ENCODE measurements at regions not wholly inside any gene's neighbourhood (a gene's known extent, or its start where the extent isn't known, plus 50 kb on each side); places are given as distances from the start of the nearest gene placed in this dataset.

DNA sequence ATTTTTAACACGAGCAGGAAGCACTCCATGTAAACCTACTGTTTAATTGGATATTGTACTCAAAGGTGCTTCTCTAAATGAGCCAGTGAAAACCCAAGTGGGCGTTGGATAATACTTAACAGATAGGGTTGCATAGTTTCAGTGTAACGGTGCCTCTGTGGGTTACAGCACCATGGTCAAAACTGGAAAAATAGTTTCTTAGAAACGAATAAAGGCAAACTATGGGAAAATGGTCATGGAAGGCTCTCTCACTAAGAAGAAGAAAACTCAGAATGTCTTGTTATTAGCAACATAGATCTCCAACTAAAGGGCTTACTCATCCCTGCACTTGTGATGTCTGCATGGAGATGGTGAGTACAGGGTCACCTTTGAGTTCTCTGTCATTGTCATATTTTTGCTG, 59.1 kb upstream of the NEDD9 start:
- no peak overlapping the region for H3K4me3 ChIP-seq (replicated peaks in 1 of 3; ENCODE audit: insufficient read depth in 1 of 3, low read depth in 2 of 3, low read length in 3 of 3)
- WGBS (ENCODE audit: low lambda C conversion rate): 92% methylated on average over 4 of the region's 4 CpGs
- peaks cover 14% of the 10 kb centered on the region for H3K9me3 ChIP-seq (ENCODE audit: low read length)
- no peak for ATAC-seq
- H3K36me3 ChIP-seq (replicated peaks in 1 of 2; ENCODE audit: control insufficient read depth in 1 of 2, insufficient read depth in 2 of 2, low read length in 2 of 2): no peaks in the 10 kb centered on the region
- DNase-seq (ENCODE audit: low spot score): no peak
- H3K4me1 ChIP-seq (ENCODE audit: insufficient read depth, low read length): peaks cover 24% of the 10 kb centered on the region
- intact Hi-C loops (cut with micrococcal nuclease; ENCODE audit: unreplicated experiment) (no loop called here), in situ Hi-C loops (cut with HindIII; ENCODE audit: extremely low pct_ligation_motif_present, low pct_unique_long_range_greater_than_20kb) (no loop called here)
- TF ChIP-seq TCF12 (IDR thresholded peaks at IDR 0.05) (no peak), TCF12 (CRISPR knock-in tag; IDR thresholded peaks at IDR 0.05) (no peak), HCFC1 (IDR thresholded peaks at IDR 0.05; ENCODE audit: low read depth, low read length) (no peak)
- H3K27ac ChIP-seq (ENCODE audit: extremely low read length, insufficient read depth, low read length): no peak overlapping the region
- no peaks in the 10 kb centered on the region for H4K20me1 ChIP-seq (ENCODE audit: insufficient read depth, low read length)
- no peak overlapping the region for H3K9ac ChIP-seq (ENCODE audit: insufficient read depth, low read depth, low read length)
- ChIA-PET POLR2A (no interaction called here), CTCF (ENCODE audit: low intra/inter-chr PET ratio, low total read pairs) (no interaction called here)
- H3K4me2 ChIP-seq (ENCODE audit: low read depth, low read length): no peak overlapping the region
- no peaks in the 10 kb centered on the region for H3K27me3 ChIP-seq (ENCODE audit: control insufficient read depth in 1 of 2, insufficient read depth in 2 of 2, low read length in 2 of 2)
- BruUV-seq (replicated peaks): no TSS peak
- H3K79me2 ChIP-seq (ENCODE audit: insufficient read depth, low read length): no peaks in the 10 kb centered on the region
- H2AFZ ChIP-seq (ENCODE audit: low read length): no peak overlapping the region
- no peak for FAIRE-seq

DNA sequence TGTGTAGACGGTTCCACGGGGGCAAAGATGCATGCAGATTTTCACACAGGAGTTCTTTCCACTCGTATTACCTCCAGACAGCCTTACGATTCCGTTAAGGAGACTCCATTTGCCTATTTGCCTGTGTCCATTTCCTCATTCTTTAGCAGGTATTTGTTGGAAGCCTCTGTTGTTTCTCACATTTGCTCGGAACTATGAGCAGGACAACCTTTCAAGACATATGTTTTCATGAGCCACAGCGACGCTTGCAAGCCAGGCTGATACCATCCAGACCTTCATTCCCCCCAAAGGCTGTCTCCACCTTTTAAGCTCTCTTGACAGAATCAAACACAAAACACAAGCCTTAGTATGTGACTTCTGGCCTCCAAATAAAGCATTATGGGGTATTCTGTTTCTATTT, 57.6 kb upstream of the NEDD9 start:
- ChIA-PET POLR2A (interaction anchor here (1.2 kb wide), 1 partner anchor 10 kb away, joined by 4 read pairs; no protein-coding TSS in a partner anchor), CTCF (ENCODE audit: low intra/inter-chr PET ratio, low total read pairs) (no interaction called here)
- intact Hi-C loops (cut with micrococcal nuclease; ENCODE audit: unreplicated experiment) (no loop called here), in situ Hi-C loops (cut with HindIII; ENCODE audit: extremely low pct_ligation_motif_present, low pct_unique_long_range_greater_than_20kb) (no loop called here)
- BruUV-seq (replicated peaks): no TSS peak
- ATAC-seq (no peak), DNase-seq (ENCODE audit: low spot score) (no peak), FAIRE-seq (no peak)
- Histone ChIP-seq H4K20me1 (ENCODE audit: insufficient read depth, low read length) (no peaks in the 10 kb centered on the region), H3K27me3 (ENCODE audit: control insufficient read depth in 1 of 2, insufficient read depth in 2 of 2, low read length in 2 of 2) (no peaks in the 10 kb centered on the region), H3K36me3 (replicated peaks in 1 of 2; ENCODE audit: control insufficient read depth in 1 of 2, insufficient read depth in 2 of 2, low read length in 2 of 2) (no peaks in the 10 kb centered on the region), H3K4me3 (replicated peaks in 1 of 3; ENCODE audit: insufficient read depth in 1 of 3, low read depth in 2 of 3, low read length in 3 of 3) (no peak overlapping the region), H3K4me2 (ENCODE audit: low read depth, low read length) (no peak overlapping the region), H3K9ac (ENCODE audit: insufficient read depth, low read depth, low read length) (no peak overlapping the region), H2AFZ (ENCODE audit: low read length) (no peak overlapping the region), H3K4me1 (ENCODE audit: insufficient read depth, low read length) (peaks cover 19% of the 10 kb centered on the region), H3K9me3 (ENCODE audit: low read length) (no peaks in the 10 kb centered on the region), H3K79me2 (ENCODE audit: insufficient read depth, low read length) (no peaks in the 10 kb centered on the region), H3K27ac (ENCODE audit: extremely low read length, insufficient read depth, low read length) (no peak overlapping the region)
- TF ChIP-seq, protein P1, sequence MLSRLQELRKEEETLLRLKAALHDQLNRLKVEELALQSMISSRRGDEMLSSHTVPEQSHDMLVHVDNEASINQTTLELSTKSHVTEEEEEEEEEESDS (CRISPR knock-in tag; IDR thresholded peaks at IDR 0.05; ENCODE audit: borderline replicate concordance): no peak
- TF ChIP-seq, protein P2, sequence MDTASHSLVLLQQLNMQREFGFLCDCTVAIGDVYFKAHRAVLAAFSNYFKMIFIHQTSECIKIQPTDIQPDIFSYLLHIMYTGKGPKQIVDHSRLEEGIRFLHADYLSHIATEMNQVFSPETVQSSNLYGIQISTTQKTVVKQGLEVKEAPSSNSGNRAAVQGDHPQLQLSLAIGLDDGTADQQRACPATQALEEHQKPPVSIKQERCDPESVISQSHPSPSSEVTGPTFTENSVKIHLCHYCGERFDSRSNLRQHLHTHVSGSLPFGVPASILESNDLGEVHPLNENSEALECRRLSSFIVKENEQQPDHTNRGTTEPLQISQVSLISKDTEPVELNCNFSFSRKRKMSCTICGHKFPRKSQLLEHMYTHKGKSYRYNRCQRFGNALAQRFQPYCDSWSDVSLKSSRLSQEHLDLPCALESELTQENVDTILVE (CRISPR knock-in tag; IDR thresholded peaks at IDR 0.05): no peak
- no peak for TF ChIP-seq FOXK2 (IDR thresholded peaks at IDR 0.05)
- TF ChIP-seq ZNF75D (CRISPR knock-in tag; IDR thresholded peaks at IDR 0.05; ENCODE audit: borderline replicate concordance): no peak
- no peak for TF ChIP-seq NFE2L1 (CRISPR knock-in tag; IDR thresholded peaks at IDR 0.05; ENCODE audit: borderline replicate concordance)
- TF ChIP-seq, protein P3, sequence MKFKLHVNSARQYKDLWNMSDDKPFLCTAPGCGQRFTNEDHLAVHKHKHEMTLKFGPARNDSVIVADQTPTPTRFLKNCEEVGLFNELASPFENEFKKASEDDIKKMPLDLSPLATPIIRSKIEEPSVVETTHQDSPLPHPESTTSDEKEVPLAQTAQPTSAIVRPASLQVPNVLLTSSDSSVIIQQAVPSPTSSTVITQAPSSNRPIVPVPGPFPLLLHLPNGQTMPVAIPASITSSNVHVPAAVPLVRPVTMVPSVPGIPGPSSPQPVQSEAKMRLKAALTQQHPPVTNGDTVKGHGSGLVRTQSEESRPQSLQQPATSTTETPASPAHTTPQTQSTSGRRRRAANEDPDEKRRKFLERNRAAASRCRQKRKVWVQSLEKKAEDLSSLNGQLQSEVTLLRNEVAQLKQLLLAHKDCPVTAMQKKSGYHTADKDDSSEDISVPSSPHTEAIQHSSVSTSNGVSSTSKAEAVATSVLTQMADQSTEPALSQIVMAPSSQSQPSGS (CRISPR knock-in tag; IDR thresholded peaks at IDR 0.05): no peak
- TF ChIP-seq ZNF761 (CRISPR knock-in tag; conservative IDR thresholded peaks at IDR 0.05): no peak
- TF ChIP-seq, protein P4, sequence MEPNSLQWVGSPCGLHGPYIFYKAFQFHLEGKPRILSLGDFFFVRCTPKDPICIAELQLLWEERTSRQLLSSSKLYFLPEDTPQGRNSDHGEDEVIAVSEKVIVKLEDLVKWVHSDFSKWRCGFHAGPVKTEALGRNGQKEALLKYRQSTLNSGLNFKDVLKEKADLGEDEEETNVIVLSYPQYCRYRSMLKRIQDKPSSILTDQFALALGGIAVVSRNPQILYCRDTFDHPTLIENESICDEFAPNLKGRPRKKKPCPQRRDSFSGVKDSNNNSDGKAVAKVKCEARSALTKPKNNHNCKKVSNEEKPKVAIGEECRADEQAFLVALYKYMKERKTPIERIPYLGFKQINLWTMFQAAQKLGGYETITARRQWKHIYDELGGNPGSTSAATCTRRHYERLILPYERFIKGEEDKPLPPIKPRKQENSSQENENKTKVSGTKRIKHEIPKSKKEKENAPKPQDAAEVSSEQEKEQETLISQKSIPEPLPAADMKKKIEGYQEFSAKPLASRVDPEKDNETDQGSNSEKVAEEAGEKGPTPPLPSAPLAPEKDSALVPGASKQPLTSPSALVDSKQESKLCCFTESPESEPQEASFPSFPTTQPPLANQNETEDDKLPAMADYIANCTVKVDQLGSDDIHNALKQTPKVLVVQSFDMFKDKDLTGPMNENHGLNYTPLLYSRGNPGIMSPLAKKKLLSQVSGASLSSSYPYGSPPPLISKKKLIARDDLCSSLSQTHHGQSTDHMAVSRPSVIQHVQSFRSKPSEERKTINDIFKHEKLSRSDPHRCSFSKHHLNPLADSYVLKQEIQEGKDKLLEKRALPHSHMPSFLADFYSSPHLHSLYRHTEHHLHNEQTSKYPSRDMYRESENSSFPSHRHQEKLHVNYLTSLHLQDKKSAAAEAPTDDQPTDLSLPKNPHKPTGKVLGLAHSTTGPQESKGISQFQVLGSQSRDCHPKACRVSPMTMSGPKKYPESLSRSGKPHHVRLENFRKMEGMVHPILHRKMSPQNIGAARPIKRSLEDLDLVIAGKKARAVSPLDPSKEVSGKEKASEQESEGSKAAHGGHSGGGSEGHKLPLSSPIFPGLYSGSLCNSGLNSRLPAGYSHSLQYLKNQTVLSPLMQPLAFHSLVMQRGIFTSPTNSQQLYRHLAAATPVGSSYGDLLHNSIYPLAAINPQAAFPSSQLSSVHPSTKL (CRISPR knock-in tag; IDR thresholded peaks at IDR 0.05): no peak
- TF ChIP-seq ZNF296 (CRISPR knock-in tag; conservative IDR thresholded peaks at IDR 0.05): no peak
- 95% methylated on average over 8 of the region's 8 CpGs for WGBS (ENCODE audit: low lambda C conversion rate)

Measured in HepG2 (cell line).